Kidney (tissue), 13 donors: ENCODE measurements at regions not wholly inside any gene's neighbourhood (a gene's known extent, or its start where the extent isn't known, plus 50 kb on each side); places are given as distances from the start of the nearest gene placed in this dataset.
A peak's percentile ranks its signal among the peaks of the same experiment; 100 is the strongest.

ENCODE experiments used
- DNase-seq, 5 donors: peaks; one replicate each; pipeline ENCODE4 v3.0.0-alpha.2; 2013 to 2020
- FAIRE-seq: peaks from 2 replicates; lab custom pipeline; 2012; peaks lifted over from hg19 to GRCh38; lab: Jason Lieb, UNC
- H3K27ac ChIP-seq, 2 donors: one replicate each; pipeline ENCODE4 v1.7.0; 2013; ENCODE audit warnings: low read depth in 2 of 2, low read length in 2 of 2, inconsistent platforms in 1 of 2
- H3K27me3 ChIP-seq: one replicate; pipeline ENCODE4 v1.7.1; 2013; ENCODE audit warnings: low read length, inconsistent platforms; ENCODE audit not compliant: control insufficient read depth, insufficient read depth
- H3K36me3 ChIP-seq, 3 donors: one replicate each; pipeline versions ENCODE4 v1.7.0 to v1.7.1; 2013; ENCODE audit warnings: low read length in 3 of 3, control low read depth in 1 of 3, inconsistent platforms in 1 of 3; ENCODE audit not compliant: insufficient read depth in 3 of 3, control insufficient read depth in 2 of 3
- H3K4me1 ChIP-seq, 3 donors: one replicate each; pipeline versions ENCODE4 v1.7.0 to v1.7.1; 2013; ENCODE audit warnings: low read length in 3 of 3, inconsistent platforms in 1 of 3, low read depth in 1 of 3; ENCODE audit not compliant: control insufficient read depth in 2 of 3, insufficient read depth in 2 of 3
- H3K4me3 ChIP-seq, 3 donors: one replicate each; pipeline versions ENCODE4 v1.7.0 to v1.8.1; 2013; ENCODE audit warnings: low read length in 3 of 3, control low read depth in 1 of 3, inconsistent platforms in 1 of 3
- H3K9ac ChIP-seq, 3 donors: one replicate each; pipeline versions ENCODE4 v1.7.0 to v1.7.1; 2013; ENCODE audit warnings: low read length in 3 of 3, control low read depth in 1 of 3, inconsistent platforms in 1 of 3
- H3K9me3 ChIP-seq, 3 donors: one replicate each; pipeline versions ENCODE4 v1.7.0 to v1.7.1; 2013; ENCODE audit warnings: low read length in 3 of 3, control low read depth in 1 of 3, inconsistent platforms in 1 of 3; ENCODE audit not compliant: control insufficient read depth in 2 of 3, insufficient read depth in 1 of 3
- intact Hi-C: fragments of 100-400 bp; cut with DNase I; formaldehyde crosslinking; loops from one replicate; pipeline ENCODE4 v1.11.1; 2022
- TF ChIP-seq, protein P1 (sequence below): IDR thresholded peaks from 3 replicates; pipeline ENCODE4 v1.5.1; 2012; ENCODE audit warnings: mild to moderate bottlenecking, moderate library complexity, borderline replicate concordance; ENCODE audit not compliant: insufficient read depth; ENCODE audit errors: extremely low read depth
- donor health status: control.
- donor health status: control.
- donor health status: control.
- donor health status: control.
- donor health status: control.
- donor health status: DM: yes; HTN: yes; CAD: no.
- donor health status: Normal renal cell carcinoma (clear cell type).

GRCh38 chr6:138682704-138683527, 90.7 kb upstream of the CCDC28A start:
- Histone ChIP-seq H3K4me1 (no peaks in the 10 kb centered on the region), H3K4me3 (no peak overlapping the region), H3K27ac (no peak overlapping the region), H3K9ac (no peak overlapping the region), H3K27me3 (no peaks in the 10 kb centered on the region), H3K36me3 (no peaks in the 10 kb centered on the region), H3K9me3 (no peaks in the 10 kb centered on the region)
- peak in 1 of 5 donors; percentile 11 for DNase-seq
- intact Hi-C loops, result no loop called here
- no peak for FAIRE-seq
- TF ChIP-seq, protein P1, sequence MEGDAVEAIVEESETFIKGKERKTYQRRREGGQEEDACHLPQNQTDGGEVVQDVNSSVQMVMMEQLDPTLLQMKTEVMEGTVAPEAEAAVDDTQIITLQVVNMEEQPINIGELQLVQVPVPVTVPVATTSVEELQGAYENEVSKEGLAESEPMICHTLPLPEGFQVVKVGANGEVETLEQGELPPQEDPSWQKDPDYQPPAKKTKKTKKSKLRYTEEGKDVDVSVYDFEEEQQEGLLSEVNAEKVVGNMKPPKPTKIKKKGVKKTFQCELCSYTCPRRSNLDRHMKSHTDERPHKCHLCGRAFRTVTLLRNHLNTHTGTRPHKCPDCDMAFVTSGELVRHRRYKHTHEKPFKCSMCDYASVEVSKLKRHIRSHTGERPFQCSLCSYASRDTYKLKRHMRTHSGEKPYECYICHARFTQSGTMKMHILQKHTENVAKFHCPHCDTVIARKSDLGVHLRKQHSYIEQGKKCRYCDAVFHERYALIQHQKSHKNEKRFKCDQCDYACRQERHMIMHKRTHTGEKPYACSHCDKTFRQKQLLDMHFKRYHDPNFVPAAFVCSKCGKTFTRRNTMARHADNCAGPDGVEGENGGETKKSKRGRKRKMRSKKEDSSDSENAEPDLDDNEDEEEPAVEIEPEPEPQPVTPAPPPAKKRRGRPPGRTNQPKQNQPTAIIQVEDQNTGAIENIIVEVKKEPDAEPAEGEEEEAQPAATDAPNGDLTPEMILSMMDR, result no peak

GRCh38 chr6:138685257-138685656, 88.3 kb upstream of the CCDC28A start:
- Histone ChIP-seq H3K9ac (no peak overlapping the region), H3K4me1 (no peaks in the 10 kb centered on the region), H3K36me3 (no peaks in the 10 kb centered on the region), H3K27me3 (no peaks in the 10 kb centered on the region), H3K4me3 (no peak overlapping the region), H3K9me3 (no peaks in the 10 kb centered on the region), H3K27ac (no peak overlapping the region)
- TF ChIP-seq, protein P1, result no peak
- intact Hi-C loops, result no loop called here
- FAIRE-seq (no peak), DNase-seq (no peak)

DNA sequence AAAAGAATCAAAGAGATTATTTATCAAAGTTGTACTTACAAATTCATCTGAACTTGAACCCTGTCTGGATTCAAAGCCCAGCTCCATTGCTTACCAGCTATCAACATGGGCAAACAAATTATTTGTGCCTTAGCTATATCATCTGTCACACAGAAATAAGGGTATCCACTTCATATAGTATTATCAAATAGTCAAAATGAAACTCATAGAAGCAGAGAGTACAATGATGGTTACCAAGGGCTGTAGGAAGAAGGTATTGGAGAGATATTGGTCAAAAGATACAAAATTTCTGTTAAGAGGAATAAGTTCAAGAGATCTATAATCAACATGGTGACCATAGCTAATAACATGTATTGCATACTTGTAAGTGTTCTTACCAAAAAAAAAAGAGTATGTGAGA, 87.8 kb upstream of the CCDC28A start:
- FAIRE-seq (no peak), DNase-seq (no peak)
- Histone ChIP-seq H3K4me3 (no peak overlapping the region), H3K36me3 (no peaks in the 10 kb centered on the region), H3K9ac (no peak overlapping the region), H3K4me1 (no peaks in the 10 kb centered on the region), H3K9me3 (no peaks in the 10 kb centered on the region), H3K27ac (no peak overlapping the region), H3K27me3 (no peaks in the 10 kb centered on the region)
- TF ChIP-seq, protein P1, result no peak
- intact Hi-C loops, result no loop called here
